Muscle layer of colon (tissue), 2 donors: ENCODE measurements at regions not wholly inside any gene's neighbourhood (a gene's known extent, or its start where the extent isn't known, plus 50 kb on each side); places are given as distances from the start of the nearest gene placed in this dataset.

ENCODE experiments used
- H3K27ac ChIP-seq: one replicate; pipeline ENCODE4 v1.7.0; 2013; ENCODE audit warnings: low read depth, mild to moderate bottlenecking, low read length, moderate library complexity
- H3K27me3 ChIP-seq, 2 donors: one replicate each; pipeline ENCODE4 v1.7.0; 2013; ENCODE audit warnings: low read length in 2 of 2, mild to moderate bottlenecking in 2 of 2; ENCODE audit not compliant: insufficient read depth in 2 of 2, control insufficient read depth in 1 of 2
- H3K36me3 ChIP-seq: one replicate; pipeline ENCODE4 v1.7.0; 2013; ENCODE audit warnings: mild to moderate bottlenecking, low read length; ENCODE audit not compliant: insufficient read depth
- H3K4me1 ChIP-seq: one replicate; pipeline ENCODE4 v1.7.0; 2013; ENCODE audit warnings: mild to moderate bottlenecking, low read length; ENCODE audit not compliant: insufficient read depth
- H3K4me3 ChIP-seq, 2 donors: one replicate each; pipeline ENCODE4 v1.7.0; 2013; ENCODE audit warnings: low read length in 2 of 2, low read depth in 1 of 2, mild to moderate bottlenecking in 1 of 2, moderate library complexity in 1 of 2
- H3K9ac ChIP-seq: one replicate; pipeline ENCODE4 v1.7.0; 2013; ENCODE audit warnings: low read length
- H3K9me3 ChIP-seq: one replicate; pipeline ENCODE4 v1.7.0; 2013; ENCODE audit warnings: mild to moderate bottlenecking, low read length
- donor health status: abdominal sarcoma.
- donor health status: Adenocarcinoma of cecum.

GRCh38 chr18:2192562-2192961 lies 378.7 kb downstream of the METTL4 start:
- Histone ChIP-seq H3K27me3 (no peaks in the 10 kb centered on the region), H3K36me3 (no peaks in the 10 kb centered on the region), H3K9ac (no peak overlapping the region), H3K9me3 (no peaks in the 10 kb centered on the region), H3K4me1 (no peaks in the 10 kb centered on the region), H3K4me3 (no peak overlapping the region), H3K27ac (no peak overlapping the region)

GRCh38 chr18:2197946-2198345 lies 373.4 kb downstream of the METTL4 start:
- Histone ChIP-seq H3K27ac (no peak overlapping the region), H3K9me3 (no peaks in the 10 kb centered on the region), H3K4me1 (no peaks in the 10 kb centered on the region), H3K27me3 (no peaks in the 10 kb centered on the region), H3K9ac (no peak overlapping the region), H3K36me3 (no peaks in the 10 kb centered on the region), H3K4me3 (no peak overlapping the region)

- H3K9ac ChIP-seq = no peak overlapping the region
- no peak overlapping the region for H3K27ac ChIP-seq
- no peak overlapping the region for H3K4me3 ChIP-seq
- H3K36me3 ChIP-seq = no peaks in the 10 kb centered on the region
- no peaks in the 10 kb centered on the region for H3K9me3 ChIP-seq
- no peaks in the 10 kb centered on the region for H3K4me1 ChIP-seq
- H3K27me3 ChIP-seq = no peaks in the 10 kb centered on the region
These were observed 372.2 kb downstream of the METTL4 start for GRCh38 chr18:2199060-2199459.

DNA sequence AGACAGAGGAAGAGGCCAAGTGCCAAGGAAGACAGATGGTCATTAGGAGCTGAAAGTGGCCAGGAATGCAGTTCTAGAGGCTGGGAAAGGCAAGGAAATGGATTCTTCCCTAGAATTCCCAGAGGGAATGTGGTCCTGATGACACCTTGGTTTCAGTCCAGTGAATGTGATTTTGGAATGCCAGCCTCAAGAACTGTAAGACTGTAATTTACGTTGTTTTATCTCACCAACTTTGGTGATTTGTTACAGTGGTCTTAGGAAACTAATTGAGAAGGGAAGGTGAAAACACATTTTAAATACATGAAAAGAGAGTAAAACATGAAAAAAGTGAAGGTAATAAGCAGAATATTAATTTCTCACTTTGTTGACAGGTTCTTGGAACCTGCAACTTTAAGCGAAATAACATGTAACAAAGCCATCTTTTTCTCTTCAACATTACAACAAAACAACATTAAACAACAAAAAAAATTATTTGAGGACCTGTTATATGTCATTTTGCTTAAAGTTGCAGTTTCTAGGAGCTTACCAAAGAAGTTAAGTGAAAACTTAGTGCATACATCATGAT lies 370.2 kb downstream of the METTL4 start:
- H3K4me1 ChIP-seq = no peaks in the 10 kb centered on the region
- no peak overlapping the region for H3K4me3 ChIP-seq
- no peaks in the 10 kb centered on the region for H3K27me3 ChIP-seq
- no peak overlapping the region for H3K9ac ChIP-seq
- H3K9me3 ChIP-seq = no peaks in the 10 kb centered on the region
- H3K36me3 ChIP-seq = no peaks in the 10 kb centered on the region
- H3K27ac ChIP-seq = no peak overlapping the region

GRCh38 chr18:2204736-2205135 lies 366.6 kb downstream of the METTL4 start:
- H3K27ac ChIP-seq = no peak overlapping the region
- no peaks in the 10 kb centered on the region for H3K27me3 ChIP-seq
- no peaks in the 10 kb centered on the region for H3K9me3 ChIP-seq
- H3K9ac ChIP-seq = no peak overlapping the region
- no peak overlapping the region for H3K4me3 ChIP-seq
- H3K4me1 ChIP-seq = no peaks in the 10 kb centered on the region
- H3K36me3 ChIP-seq = no peaks in the 10 kb centered on the region

- no peak overlapping the region for H3K9ac ChIP-seq
- H3K36me3 ChIP-seq = no peaks in the 10 kb centered on the region
- no peaks in the 10 kb centered on the region for H3K9me3 ChIP-seq
- no peak overlapping the region for H3K27ac ChIP-seq
- no peaks in the 10 kb centered on the region for H3K27me3 ChIP-seq
- no peak overlapping the region for H3K4me3 ChIP-seq
- H3K4me1 ChIP-seq = no peaks in the 10 kb centered on the region
These were observed 364.0 kb downstream of the METTL4 start for GRCh38 chr18:2207294-2207693.

GRCh38 chr18:2212598-2213205 lies 358.6 kb downstream of the METTL4 start:
- no peaks in the 10 kb centered on the region for H3K27me3 ChIP-seq
- no peak overlapping the region for H3K27ac ChIP-seq
- H3K4me3 ChIP-seq = no peak overlapping the region
- H3K9ac ChIP-seq = no peak overlapping the region
- H3K4me1 ChIP-seq = no peaks in the 10 kb centered on the region
- H3K36me3 ChIP-seq = no peaks in the 10 kb centered on the region
- no peaks in the 10 kb centered on the region for H3K9me3 ChIP-seq

DNA sequence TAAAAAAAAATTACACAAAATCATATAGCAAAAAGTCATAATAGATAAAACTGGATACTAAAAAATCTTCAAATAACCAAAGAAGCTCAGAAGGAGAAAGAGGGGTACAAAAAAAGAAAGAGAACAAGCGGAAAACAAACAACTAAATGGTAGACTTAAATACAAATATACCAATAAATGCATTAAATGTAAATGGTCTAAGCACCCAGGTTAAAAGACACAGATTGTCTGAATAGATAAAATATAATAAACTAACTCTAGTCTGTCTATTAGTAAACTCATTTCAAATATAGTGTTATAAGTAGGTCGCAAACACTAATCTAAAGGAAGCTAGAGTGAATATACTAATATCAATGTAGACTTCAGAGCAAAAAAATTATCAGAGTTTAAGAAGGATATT lies 357.4 kb downstream of the METTL4 start:
- no peak overlapping the region for H3K27ac ChIP-seq
- H3K27me3 ChIP-seq = no peaks in the 10 kb centered on the region
- no peaks in the 10 kb centered on the region for H3K36me3 ChIP-seq
- no peaks in the 10 kb centered on the region for H3K4me1 ChIP-seq
- no peak overlapping the region for H3K9ac ChIP-seq
- H3K4me3 ChIP-seq = no peak overlapping the region
- no peaks in the 10 kb centered on the region for H3K9me3 ChIP-seq

- Histone ChIP-seq H3K9ac (no peak overlapping the region), H3K27ac (no peak overlapping the region), H3K4me3 (no peak overlapping the region), H3K36me3 (no peaks in the 10 kb centered on the region), H3K9me3 (no peaks in the 10 kb centered on the region), H3K27me3 (no peaks in the 10 kb centered on the region), H3K4me1 (no peaks in the 10 kb centered on the region)
These were observed 353.9 kb downstream of the METTL4 start for GRCh38 chr18:2217356-2217755.

- Histone ChIP-seq H3K9ac (no peak overlapping the region), H3K9me3 (no peaks in the 10 kb centered on the region), H3K4me3 (no peak overlapping the region), H3K36me3 (no peaks in the 10 kb centered on the region), H3K27me3 (no peaks in the 10 kb centered on the region), H3K4me1 (no peaks in the 10 kb centered on the region), H3K27ac (no peak overlapping the region)
These were observed 353.2 kb downstream of the METTL4 start for GRCh38 chr18:2218101-2218500.

- Histone ChIP-seq H3K9me3 (no peaks in the 10 kb centered on the region), H3K36me3 (no peaks in the 10 kb centered on the region), H3K4me1 (no peaks in the 10 kb centered on the region), H3K27me3 (no peaks in the 10 kb centered on the region), H3K27ac (no peak overlapping the region), H3K9ac (no peak overlapping the region), H3K4me3 (no peak overlapping the region)
These were observed 351.6 kb downstream of the METTL4 start for GRCh38 chr18:2219706-2220105.
